ENCODE measurements at regions not wholly inside any gene's neighbourhood (a gene's known extent, or its start where the extent isn't known, plus 50 kb on each side); places are given as distances from the start of the nearest gene placed in this dataset.

GRCh38 chr2:36238106-36238505 is 117.5 kb upstream of the CRIM1 start:
- Mint-ChIP-seq H3K27ac (ENCODE audit: unreplicated experiment) (no peak overlapping the region), H3K9me3 (ENCODE audit: low read depth) (no peaks in the 10 kb centered on the region), H3K27me3 (ENCODE audit: low read depth) (peaks cover 6% of the 10 kb centered on the region), H3K4me3 (ENCODE audit: unreplicated experiment) (no peak overlapping the region), H3K4me1 (ENCODE audit: low read depth) (peaks cover 3% of the 10 kb centered on the region), H3K36me3 (ENCODE audit: low read depth) (peaks cover 1% of the 10 kb centered on the region)
- DNase-seq (ENCODE audit: low spot score): no peak
- TF ChIP-seq CTCF (IDR thresholded peaks at IDR 0.05): no peak

- Mint-ChIP-seq H3K27me3 (ENCODE audit: low read depth) (peaks cover 9% of the 10 kb centered on the region), H3K4me1 (ENCODE audit: low read depth) (peaks cover 3% of the 10 kb centered on the region), H3K36me3 (ENCODE audit: low read depth) (peaks cover 1% of the 10 kb centered on the region), H3K4me3 (ENCODE audit: unreplicated experiment) (no peak overlapping the region), H3K27ac (ENCODE audit: unreplicated experiment) (no peak overlapping the region), H3K9me3 (ENCODE audit: low read depth) (no peaks in the 10 kb centered on the region)
- no peak for TF ChIP-seq CTCF (IDR thresholded peaks at IDR 0.05)
- DNase-seq (ENCODE audit: low spot score): no peak
Measured at GRCh38 chr2:36235882-36236281, 119.7 kb upstream of the CRIM1 start.

- H3K9me3 Mint-ChIP-seq (ENCODE audit: low read depth): no peaks in the 10 kb centered on the region
- peaks cover 1% of the 10 kb centered on the region for H3K36me3 Mint-ChIP-seq (ENCODE audit: low read depth)
- no peak overlapping the region for H3K4me3 Mint-ChIP-seq (ENCODE audit: unreplicated experiment)
- H3K27me3 Mint-ChIP-seq (ENCODE audit: low read depth): peaks cover 9% of the 10 kb centered on the region
- TF ChIP-seq CTCF (IDR thresholded peaks at IDR 0.05): no peak
- DNase-seq (ENCODE audit: low spot score): no peak
- peaks cover 3% of the 10 kb centered on the region for H3K4me1 Mint-ChIP-seq (ENCODE audit: low read depth)
- H3K27ac Mint-ChIP-seq (ENCODE audit: unreplicated experiment): no peak overlapping the region
Measured at GRCh38 chr2:36235426-36235825, 120.2 kb upstream of the CRIM1 start.

- no peak for DNase-seq (ENCODE audit: low spot score)
- Mint-ChIP-seq H3K4me3 (ENCODE audit: unreplicated experiment) (no peak overlapping the region), H3K36me3 (ENCODE audit: low read depth) (no peaks in the 10 kb centered on the region), H3K4me1 (ENCODE audit: low read depth) (no peaks in the 10 kb centered on the region), H3K27me3 (ENCODE audit: low read depth) (peaks cover 29% of the 10 kb centered on the region), H3K9me3 (ENCODE audit: low read depth) (peaks cover 5% of the 10 kb centered on the region), H3K27ac (ENCODE audit: unreplicated experiment) (no peak overlapping the region)
- no peak for TF ChIP-seq CTCF (IDR thresholded peaks at IDR 0.05)
Measured at GRCh38 chr2:36223259-36223658, 132.3 kb upstream of the CRIM1 start.

- TF ChIP-seq CTCF (IDR thresholded peaks at IDR 0.05): no peak
- H3K4me3 Mint-ChIP-seq (ENCODE audit: unreplicated experiment): no peak overlapping the region
- no peak for DNase-seq (ENCODE audit: low spot score)
- H3K27ac Mint-ChIP-seq (ENCODE audit: unreplicated experiment): no peak overlapping the region
- no peaks in the 10 kb centered on the region for H3K4me1 Mint-ChIP-seq (ENCODE audit: low read depth)
- H3K36me3 Mint-ChIP-seq (ENCODE audit: low read depth): no peaks in the 10 kb centered on the region
- peaks cover 5% of the 10 kb centered on the region for H3K9me3 Mint-ChIP-seq (ENCODE audit: low read depth)
- peaks cover 29% of the 10 kb centered on the region for H3K27me3 Mint-ChIP-seq (ENCODE audit: low read depth)
Measured at GRCh38 chr2:36222485-36222884, 133.1 kb upstream of the CRIM1 start.
